GM12865 (cell line): ENCODE measurements at regions not wholly inside any gene's neighbourhood (a gene's known extent, or its start where the extent isn't known, plus 50 kb on each side); places are given as distances from the start of the nearest gene placed in this dataset.

Experiments
- DNase-seq: peaks from one replicate; pipeline ENCODE4 v3.0.0; 2010; ENCODE audit warnings: low read depth
- H3K4me3 ChIP-seq: 2 replicates; pipeline ENCODE4 v1.5.1; 2011; ENCODE audit warnings: mild to moderate bottlenecking, low read depth, low read length, control low read depth
- TF ChIP-seq, protein P1 (sequence below): IDR thresholded peaks from 2 replicates; pipeline ENCODE4 v1.5.1; 2011; ENCODE audit warnings: low read length, control low read depth, low read depth, inconsistent platforms; ENCODE audit not compliant: insufficient read depth; ENCODE audit errors: missing control alignments

DNA sequence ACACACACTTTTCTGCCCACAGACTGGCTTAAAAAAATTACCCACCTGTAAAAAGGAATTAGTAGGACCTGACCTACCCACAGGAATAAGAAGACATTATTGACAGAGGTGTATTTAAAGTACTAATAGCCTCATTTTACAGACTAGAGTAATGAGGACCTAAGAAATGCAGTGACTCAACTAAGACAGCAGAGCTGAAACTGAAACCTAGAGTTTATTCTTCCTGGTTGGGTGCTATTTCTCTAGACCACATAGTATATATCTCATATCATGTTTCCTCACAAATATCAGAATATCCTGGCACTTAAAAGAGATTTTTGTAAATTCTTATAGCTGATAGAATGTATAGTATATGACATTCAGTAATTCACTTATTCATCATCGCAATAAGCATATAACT, 435.0 kb downstream of the MAGEE1 start:
- TF ChIP-seq, protein P1, sequence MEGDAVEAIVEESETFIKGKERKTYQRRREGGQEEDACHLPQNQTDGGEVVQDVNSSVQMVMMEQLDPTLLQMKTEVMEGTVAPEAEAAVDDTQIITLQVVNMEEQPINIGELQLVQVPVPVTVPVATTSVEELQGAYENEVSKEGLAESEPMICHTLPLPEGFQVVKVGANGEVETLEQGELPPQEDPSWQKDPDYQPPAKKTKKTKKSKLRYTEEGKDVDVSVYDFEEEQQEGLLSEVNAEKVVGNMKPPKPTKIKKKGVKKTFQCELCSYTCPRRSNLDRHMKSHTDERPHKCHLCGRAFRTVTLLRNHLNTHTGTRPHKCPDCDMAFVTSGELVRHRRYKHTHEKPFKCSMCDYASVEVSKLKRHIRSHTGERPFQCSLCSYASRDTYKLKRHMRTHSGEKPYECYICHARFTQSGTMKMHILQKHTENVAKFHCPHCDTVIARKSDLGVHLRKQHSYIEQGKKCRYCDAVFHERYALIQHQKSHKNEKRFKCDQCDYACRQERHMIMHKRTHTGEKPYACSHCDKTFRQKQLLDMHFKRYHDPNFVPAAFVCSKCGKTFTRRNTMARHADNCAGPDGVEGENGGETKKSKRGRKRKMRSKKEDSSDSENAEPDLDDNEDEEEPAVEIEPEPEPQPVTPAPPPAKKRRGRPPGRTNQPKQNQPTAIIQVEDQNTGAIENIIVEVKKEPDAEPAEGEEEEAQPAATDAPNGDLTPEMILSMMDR: no peak
- H3K4me3 ChIP-seq: no peak overlapping the region
- DNase-seq: no peak

DNA sequence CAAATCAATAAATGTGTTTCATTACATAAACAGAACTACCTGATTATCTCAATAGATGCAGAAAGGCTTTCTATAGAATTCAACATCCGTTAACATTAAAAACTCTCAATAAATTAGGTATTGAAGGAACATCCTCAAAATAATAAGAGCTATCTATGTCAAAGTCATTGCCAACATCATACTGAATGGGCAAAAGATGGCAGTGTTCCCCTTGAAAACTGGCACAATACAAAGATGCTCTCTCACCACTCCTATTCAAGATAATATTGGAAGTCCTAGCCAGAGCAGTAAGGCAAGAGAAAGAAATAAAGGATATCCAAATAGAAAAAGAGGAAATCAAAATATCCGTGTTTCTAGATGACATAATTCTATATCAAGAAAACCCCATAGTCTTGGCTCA, 466.4 kb downstream of the MAGEE1 start:
- TF ChIP-seq, protein P1: no peak
- no peak overlapping the region for H3K4me3 ChIP-seq
- no peak for DNase-seq

DNA sequence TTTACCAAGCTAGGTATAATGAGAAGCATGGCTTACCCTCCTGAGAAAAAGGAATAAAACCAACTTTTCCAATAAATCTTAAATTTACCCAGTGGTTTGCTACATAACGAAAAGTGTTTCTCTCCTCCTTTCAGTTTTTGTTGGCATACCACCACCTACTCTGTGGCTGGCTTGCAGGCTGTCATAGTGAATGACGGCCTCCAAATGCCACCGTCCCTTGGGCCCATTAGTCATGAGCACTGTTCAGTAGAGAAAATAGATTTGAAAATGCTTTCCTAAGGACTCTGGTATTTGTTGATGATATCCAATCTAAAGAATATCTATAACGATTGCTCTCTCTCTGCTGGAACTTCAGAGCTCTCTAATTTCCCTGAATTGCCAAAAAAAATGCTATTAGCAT, 488.3 kb downstream of the MAGEE1 start:
- DNase-seq: no peak
- no peak overlapping the region for H3K4me3 ChIP-seq
- TF ChIP-seq, protein P1: no peak

DNA sequence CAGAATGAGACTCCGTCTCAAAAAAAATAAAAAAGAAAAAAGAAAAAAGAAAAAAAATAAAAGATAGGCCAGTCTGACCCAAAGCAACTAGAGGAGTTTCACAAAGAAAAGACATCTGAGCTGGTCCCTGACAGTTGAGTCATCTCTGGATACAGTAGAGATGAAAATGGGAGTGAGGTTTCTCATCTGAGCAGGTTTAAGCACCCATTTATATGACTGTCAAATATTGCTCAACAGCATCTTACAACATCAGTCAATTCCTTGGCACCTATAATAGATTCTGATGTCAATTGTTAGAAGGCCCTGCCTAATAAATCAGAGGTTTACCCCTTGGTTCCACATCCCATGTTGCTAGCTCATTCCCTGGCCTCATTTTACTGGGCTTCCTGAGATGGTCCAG, 490.5 kb downstream of the MAGEE1 start:
- DNase-seq: peak; percentile 22
- TF ChIP-seq, protein P1: no peak

DNA sequence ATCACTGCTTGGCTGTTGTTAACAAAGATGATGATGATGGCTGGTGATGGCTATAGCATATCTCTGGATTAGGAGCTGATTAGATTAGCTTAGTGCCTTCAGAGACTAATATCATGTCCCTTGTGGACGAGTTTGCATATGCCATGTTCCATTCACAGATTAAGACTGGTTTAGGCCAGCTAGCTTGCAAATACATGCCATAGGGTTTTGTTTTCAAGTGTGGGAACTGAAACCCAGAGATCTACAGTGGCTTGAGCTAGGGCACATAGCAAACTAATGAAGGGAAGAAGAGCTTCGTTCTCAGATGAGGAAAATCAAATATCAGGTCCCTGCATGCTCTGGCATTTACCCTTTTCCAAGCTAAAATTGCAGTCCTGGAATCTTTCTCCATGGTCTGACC, 492.3 kb downstream of the MAGEE1 start:
- DNase-seq: peak; percentile 37
- TF ChIP-seq, protein P1: no peak
- no peak overlapping the region for H3K4me3 ChIP-seq

More for the DNA sequence above, 490.5 kb downstream of the MAGEE1 start:
- H3K4me3 ChIP-seq: no peak overlapping the region

DNA sequence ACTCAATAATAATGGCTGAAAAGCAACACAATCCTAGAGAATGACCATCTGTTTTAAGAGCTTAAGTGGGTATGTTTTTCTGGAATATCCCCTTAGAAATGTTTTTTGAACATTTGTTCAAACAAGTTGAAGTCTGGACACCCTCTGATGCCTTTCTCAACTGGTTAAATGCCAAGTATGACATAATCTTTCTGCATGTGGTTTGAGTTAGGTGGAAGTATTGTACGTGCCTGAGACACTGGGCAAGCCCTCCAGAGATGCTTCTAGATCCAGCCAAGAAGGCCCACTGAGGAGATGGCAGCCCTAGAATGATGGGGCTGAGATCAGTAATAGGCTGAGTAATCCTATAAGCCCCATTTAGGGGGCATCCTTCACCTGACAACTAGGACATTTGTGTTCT, 493.1 kb downstream of the MAGEE1 start:
- peak; percentile 7 for DNase-seq
- TF ChIP-seq, protein P1: no peak

DNA sequence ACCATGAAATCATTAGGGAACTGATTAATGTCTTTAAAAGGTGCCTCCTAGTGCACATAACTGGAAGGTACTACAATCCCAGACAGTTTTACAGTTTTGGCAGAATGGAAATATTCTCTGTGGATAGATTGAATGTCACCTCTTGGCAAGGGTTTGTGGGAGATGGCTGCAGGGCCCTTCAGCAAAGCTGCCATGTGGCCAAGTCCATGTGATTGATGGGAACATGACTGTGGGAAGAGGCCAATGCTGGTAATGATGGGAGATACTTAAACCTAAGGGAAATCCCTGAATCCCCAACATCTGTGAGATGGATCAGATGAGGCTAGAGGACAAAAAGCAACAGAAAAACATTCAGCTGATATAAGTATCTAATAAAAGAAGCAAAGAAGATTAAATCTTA, 493.7 kb downstream of the MAGEE1 start:
- no peak for DNase-seq
- H3K4me3 ChIP-seq: no peak overlapping the region
- TF ChIP-seq, protein P1: no peak

More for the DNA sequence above, 493.1 kb downstream of the MAGEE1 start:
- no peak overlapping the region for H3K4me3 ChIP-seq
